ENCODE measurements at regions not wholly inside any gene's neighbourhood (a gene's known extent, or its start where the extent isn't known, plus 50 kb on each side); places are given as distances from the start of the nearest gene placed in this dataset.

- no peak for TF ChIP-seq CTCF (conservative IDR thresholded peaks at IDR 0.05; ENCODE audit: low read length)
- no peak for TF ChIP-seq EZH2phosphoT487 (IDR thresholded peaks at IDR 0.05; ENCODE audit: borderline replicate concordance, low read depth, low read length)
Observed at GRCh38 chr4:121455285-121455684, 74.5 kb upstream of the QRFPR start.

All from OCI-LY7 (cell line).